T-helper 1 cell treated with Interleukin-12 subunit alpha and Interleukin-12 subunit beta and Interleukin-4 antibody, amounts not matched to agents 30 μg/mL and 1 μg/mL, for 36 hours (primary cell): ENCODE measurements at regions not wholly inside any gene's neighbourhood (a gene's known extent, or its start where the extent isn't known, plus 50 kb on each side); places are given as distances from the start of the nearest gene placed in this dataset.
A peak's percentile ranks its signal among the peaks of the same experiment; 100 is the strongest.
"Not testable (repeated sequence)": the region's sequence is repeated elsewhere in the genome, so short reads cannot be mapped to it uniquely, and the experiment has no call there.

Source experiments
- H3K27ac Mint-ChIP-seq: one replicate; pipeline ENCODE4 v1.8.0; 2021; ENCODE audit warnings: mild to moderate bottlenecking, mixed read lengths
- H3K27me3 Mint-ChIP-seq: one replicate; pipeline ENCODE4 v1.8.0; 2021; ENCODE audit warnings: low read depth, mixed read lengths
- H3K36me3 Mint-ChIP-seq: one replicate; pipeline ENCODE4 v1.8.0; 2021; ENCODE audit warnings: low read depth, mixed read lengths
- H3K4me1 Mint-ChIP-seq: one replicate; pipeline ENCODE4 v1.8.0; 2021; ENCODE audit warnings: low read depth, mixed read lengths
- H3K4me3 Mint-ChIP-seq: one replicate; pipeline ENCODE4 v1.8.0; 2021; ENCODE audit warnings: mild to moderate bottlenecking, moderate library complexity, mixed read lengths
- H3K9me3 Mint-ChIP-seq: one replicate; pipeline ENCODE4 v1.8.0; 2021; ENCODE audit warnings: mixed read lengths

DNA sequence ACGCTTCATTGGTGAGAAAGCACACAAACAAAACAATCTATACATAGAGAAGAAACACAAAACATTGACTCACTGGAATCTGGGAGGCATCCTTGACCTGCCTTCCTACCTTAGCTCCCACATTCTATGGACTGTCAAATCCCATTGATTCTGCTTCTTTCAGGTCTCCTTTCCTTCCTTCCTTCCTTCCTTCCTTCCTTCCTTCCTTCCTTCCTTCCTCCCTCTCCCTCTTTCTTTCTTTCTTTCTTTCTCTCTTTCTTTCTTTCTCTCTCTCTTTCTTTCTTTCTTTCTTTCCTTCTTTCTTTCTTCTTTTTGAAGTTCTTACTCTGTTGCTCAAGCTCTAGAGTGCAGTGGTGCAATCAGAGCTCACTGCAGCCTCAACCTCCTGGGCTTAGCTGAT lies 108.0 kb upstream of the SGK1 start:
- not testable (repeated sequence) for H3K4me3 Mint-ChIP-seq, H3K27me3 Mint-ChIP-seq, H3K36me3 Mint-ChIP-seq, H3K27ac Mint-ChIP-seq, H3K9me3 Mint-ChIP-seq
- H3K4me1 Mint-ChIP-seq, result peaks cover 20% of the 10 kb centered on the region

DNA sequence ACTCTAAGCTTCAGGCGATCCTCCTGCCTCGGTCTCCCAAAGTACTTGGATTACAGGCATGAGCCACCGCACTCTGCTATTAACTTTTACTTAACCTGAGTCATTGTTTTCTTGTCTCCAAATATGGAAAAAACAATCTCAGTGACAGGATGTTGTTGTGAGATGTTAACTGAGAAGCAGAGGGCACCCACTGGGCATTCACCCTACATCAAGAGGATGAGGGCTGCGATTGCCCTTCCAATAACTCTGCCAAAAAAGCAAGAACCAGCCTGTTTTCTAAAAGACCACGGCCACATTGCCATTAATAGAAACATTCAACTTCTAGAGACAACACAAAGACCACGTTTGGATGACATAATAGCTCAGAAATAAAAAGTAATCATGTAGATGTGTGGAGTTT lies 107.6 kb upstream of the SGK1 start:
- peaks cover 20% of the 10 kb centered on the region for H3K4me1 Mint-ChIP-seq
- peaks cover 8% of the 10 kb centered on the region for H3K36me3 Mint-ChIP-seq
- H3K4me3 Mint-ChIP-seq, result no peak overlapping the region
- no peaks in the 10 kb centered on the region for H3K27me3 Mint-ChIP-seq
- H3K27ac Mint-ChIP-seq, result peak overlapping the region; percentile 8
- peaks cover 6% of the 10 kb centered on the region for H3K9me3 Mint-ChIP-seq

DNA sequence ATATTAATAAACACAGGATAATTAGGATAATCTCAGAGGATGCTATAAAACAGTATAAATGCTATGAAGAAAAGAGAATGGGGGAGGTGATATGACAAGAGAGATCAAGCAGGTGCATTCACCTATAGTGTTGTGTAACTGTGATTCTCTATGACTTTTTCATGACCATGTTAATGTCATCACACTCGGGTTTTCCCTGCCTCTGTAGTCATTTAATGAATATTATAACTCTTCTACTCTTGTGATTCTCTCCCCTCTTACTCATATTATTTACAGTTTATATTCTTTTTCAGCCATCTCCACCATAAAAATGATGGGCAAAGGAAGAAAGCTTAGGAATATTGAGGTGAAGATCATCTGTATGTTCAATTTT lies 106.9 kb upstream of the SGK1 start:
- Mint-ChIP-seq H3K36me3 (peaks cover 8% of the 10 kb centered on the region), H3K9me3 (peaks cover 6% of the 10 kb centered on the region), H3K27me3 (no peaks in the 10 kb centered on the region), H3K4me3 (no peak overlapping the region), H3K27ac (no peak overlapping the region), H3K4me1 (peaks cover 17% of the 10 kb centered on the region)

DNA sequence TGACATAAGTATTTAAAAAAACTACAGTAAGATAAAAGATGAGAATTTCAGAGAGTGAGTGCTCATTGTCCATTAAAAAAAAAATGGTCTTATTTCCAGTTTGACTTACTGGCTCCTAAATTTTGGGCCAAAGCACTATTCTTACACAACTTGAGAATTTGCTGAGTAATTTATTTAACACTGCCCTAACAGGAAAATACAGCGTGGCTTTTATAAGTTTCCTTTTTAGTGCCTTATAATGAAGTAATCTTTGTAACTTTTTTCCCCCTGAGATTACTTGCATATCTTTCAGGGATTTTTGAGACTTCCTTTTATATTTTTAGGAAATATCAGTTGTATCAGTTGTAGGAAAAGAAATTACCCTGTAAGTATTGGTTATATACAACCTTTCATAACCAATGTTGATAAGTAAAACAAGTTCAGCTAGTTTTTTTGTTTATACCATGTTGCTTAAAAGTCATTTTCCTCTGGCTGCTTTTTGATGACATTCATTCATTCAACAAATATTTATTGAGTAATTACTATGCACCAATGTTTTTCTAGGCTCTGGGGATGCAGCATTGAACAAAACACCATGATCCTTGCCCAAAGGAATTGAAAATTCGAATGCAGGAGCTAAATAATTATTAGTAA lies 106.4 kb upstream of the SGK1 start:
- peaks cover 8% of the 10 kb centered on the region for H3K36me3 Mint-ChIP-seq
- H3K4me3 Mint-ChIP-seq, result no peak overlapping the region
- no peaks in the 10 kb centered on the region for H3K27me3 Mint-ChIP-seq
- peaks cover 6% of the 10 kb centered on the region for H3K9me3 Mint-ChIP-seq
- no peak overlapping the region for H3K27ac Mint-ChIP-seq
- peaks cover 17% of the 10 kb centered on the region for H3K4me1 Mint-ChIP-seq

DNA sequence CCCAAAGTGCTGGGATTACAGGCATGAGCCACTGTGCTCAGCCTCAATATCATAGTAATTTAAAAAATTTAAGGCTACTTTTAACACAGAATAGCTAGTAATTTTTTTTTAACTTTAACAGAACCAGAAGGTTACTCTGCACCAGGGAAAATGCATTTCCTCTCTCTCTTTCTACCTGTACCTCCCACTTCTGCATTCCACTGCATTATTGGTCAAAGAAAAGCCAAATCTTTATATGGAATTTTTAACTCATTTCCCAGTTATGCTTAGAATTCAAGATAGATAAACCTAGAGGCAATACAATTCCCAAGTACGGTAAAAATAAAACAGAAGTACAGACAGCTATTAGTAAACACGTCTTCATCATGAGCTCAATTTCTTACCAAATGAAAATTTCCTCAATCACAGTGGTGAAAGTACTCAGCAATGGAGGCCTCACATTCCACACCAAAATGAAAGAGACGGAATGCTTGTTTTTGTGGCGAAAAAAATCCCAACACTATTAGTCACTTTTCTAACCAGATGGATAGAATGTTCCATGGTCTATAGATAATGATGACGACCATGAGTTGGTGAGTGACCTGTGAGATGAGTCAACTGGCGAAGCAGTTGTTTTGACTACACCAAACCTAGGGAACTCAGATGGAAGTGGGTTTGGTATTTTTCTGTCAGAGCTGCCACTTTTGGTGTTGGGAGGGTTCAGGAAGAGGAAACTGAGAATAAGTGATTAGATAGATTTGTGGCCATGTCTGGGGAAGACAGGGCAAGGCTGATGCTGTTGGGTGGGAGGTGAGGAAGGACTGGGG lies 104.7 kb upstream of the SGK1 start:
- peaks cover 17% of the 10 kb centered on the region for H3K4me1 Mint-ChIP-seq
- no peak overlapping the region for H3K4me3 Mint-ChIP-seq
- peaks cover 6% of the 10 kb centered on the region for H3K9me3 Mint-ChIP-seq
- no peak overlapping the region for H3K27ac Mint-ChIP-seq
- H3K36me3 Mint-ChIP-seq, result peaks cover 7% of the 10 kb centered on the region
- H3K27me3 Mint-ChIP-seq, result no peaks in the 10 kb centered on the region

DNA sequence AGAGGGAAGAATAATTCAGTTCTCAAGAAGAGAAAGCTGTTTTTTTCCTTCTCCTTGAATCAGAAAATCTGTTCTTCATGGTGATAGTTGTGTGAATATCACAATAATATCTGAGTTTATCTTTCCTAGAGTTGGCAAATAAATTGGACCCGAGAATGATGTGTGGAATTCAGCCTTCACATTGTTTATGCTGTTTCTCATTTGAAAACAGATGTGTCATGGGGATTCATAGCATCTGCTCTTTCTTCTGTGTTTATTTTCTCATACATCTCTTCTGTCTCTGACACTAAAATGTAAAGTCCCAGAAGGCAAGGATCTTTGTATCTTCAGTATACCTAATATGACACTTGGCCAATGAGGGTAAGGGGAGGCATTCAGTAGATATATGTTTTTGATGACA lies 103.6 kb upstream of the SGK1 start:
- no peak overlapping the region for H3K4me3 Mint-ChIP-seq
- no peak overlapping the region for H3K27ac Mint-ChIP-seq
- H3K27me3 Mint-ChIP-seq, result no peaks in the 10 kb centered on the region
- H3K36me3 Mint-ChIP-seq, result peaks cover 7% of the 10 kb centered on the region
- H3K4me1 Mint-ChIP-seq, result peaks cover 19% of the 10 kb centered on the region
- peaks cover 6% of the 10 kb centered on the region for H3K9me3 Mint-ChIP-seq

DNA sequence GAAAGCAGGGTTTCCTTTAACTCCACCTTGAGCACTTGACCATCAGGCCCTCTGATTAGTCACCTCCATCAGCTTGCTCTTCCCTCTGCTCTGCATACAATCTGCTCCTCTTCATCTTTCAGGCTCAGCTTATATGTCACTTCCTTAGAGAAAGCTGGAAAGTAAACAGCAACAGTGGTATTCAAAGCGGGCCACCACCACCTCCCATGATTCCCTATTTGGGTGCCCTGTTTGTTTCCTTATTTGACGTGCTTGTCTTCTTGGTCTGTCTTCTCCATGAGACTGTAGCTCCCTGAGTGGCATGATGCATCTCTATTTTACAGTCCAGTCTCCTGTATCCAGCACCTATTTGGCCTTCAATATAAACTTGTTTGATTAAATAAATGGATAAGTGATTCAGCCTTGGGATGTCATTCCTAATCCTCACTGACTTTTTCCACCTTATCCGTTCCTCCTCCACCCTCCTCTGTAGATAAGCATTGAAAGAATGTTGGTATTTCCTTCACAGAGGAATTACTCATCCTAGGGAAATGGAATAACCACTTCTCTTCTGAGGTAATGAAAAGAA lies 102.8 kb upstream of the SGK1 start:
- H3K36me3 Mint-ChIP-seq, result peaks cover 7% of the 10 kb centered on the region

DNA sequence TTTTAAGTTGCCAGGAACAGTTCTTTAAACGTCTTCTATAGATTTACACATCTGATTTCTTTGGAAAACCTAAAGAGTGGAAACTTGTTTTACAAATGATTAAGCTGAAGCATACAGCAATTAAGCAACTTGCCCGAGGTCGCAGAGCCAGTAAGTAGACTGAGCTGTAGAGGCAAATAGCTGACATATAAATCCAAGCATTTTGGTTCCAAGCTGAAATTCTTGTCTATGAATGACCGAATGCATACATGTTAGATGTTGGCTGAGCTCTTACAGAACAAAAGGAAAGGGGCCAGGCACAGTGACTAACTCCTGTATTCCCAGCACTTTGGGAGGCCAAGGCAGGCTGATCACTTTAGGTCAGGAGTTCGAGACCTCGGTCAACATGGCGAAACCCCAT lies 101.8 kb upstream of the SGK1 start:
- Mint-ChIP-seq H3K27ac (no peak overlapping the region), H3K4me3 (no peak overlapping the region), H3K36me3 (peaks cover 7% of the 10 kb centered on the region), H3K9me3 (peaks cover 6% of the 10 kb centered on the region), H3K27me3 (no peaks in the 10 kb centered on the region), H3K4me1 (peaks cover 22% of the 10 kb centered on the region)

More for the DNA sequence above, 102.8 kb upstream of the SGK1 start:
- peaks cover 6% of the 10 kb centered on the region for H3K9me3 Mint-ChIP-seq
- H3K4me3 Mint-ChIP-seq, result no peak overlapping the region
- no peak overlapping the region for H3K27ac Mint-ChIP-seq
- no peaks in the 10 kb centered on the region for H3K27me3 Mint-ChIP-seq
- H3K4me1 Mint-ChIP-seq, result peaks cover 20% of the 10 kb centered on the region

DNA sequence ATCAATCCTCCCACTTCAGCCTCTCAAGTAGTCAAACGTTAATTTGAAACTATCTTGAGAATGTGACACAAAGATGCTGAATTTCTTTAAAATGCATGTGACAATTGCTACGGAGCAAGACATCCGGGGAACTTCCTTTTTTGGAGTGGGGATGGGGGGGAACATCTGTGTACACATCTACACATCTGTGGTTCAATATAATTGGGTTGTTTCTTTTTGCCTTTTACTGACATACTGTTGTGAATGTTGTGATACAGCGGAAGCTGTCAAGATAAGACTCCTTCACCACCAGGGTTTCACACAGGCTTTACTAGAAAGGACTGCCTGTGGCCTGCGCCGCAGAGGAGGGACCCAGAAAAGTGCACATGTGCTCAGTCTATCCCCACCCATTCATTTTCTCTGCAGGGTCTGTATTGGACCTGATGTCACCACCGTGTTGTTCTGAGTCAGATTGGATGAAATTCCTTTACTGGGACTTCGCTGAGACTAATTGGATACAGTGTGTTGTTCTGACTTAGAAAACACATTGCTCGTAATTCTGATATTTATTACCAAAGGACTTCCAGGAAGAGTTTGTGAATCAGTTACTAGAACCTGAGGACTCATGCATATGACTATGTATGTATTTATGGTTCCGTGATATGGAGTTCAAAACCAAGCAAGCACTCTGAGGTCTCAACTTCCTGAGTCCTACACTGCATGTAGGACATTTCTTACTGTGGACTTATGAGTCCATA lies 98.7 kb upstream of the SGK1 start:
- Mint-ChIP-seq H3K9me3 (peaks cover 12% of the 10 kb centered on the region), H3K4me3 (no peak overlapping the region), H3K4me1 (peaks cover 17% of the 10 kb centered on the region), H3K36me3 (peaks cover 5% of the 10 kb centered on the region), H3K27me3 (no peaks in the 10 kb centered on the region), H3K27ac (peak overlapping the region; percentile 62)

DNA sequence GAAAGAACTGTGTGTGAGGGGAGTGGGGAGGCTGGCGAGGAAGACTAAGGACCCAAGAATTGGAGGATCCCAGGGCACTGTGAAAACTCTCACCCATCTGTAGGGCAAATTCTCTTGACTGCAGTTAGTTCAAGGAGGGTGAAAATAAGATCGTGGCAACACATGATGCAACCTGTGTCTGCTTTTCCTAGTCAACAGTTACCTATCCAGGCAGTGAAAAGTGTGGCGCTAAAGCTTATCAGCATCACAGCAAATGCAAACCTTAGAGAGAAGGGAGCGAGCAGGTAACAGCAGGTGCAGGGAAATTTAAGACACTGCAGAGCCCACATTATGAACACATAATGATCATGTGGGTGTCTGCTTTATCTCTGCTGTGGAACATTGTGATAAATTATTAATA lies 97.7 kb upstream of the SGK1 start:
- no peak overlapping the region for H3K4me3 Mint-ChIP-seq
- H3K27ac Mint-ChIP-seq, result no peak overlapping the region
- H3K27me3 Mint-ChIP-seq, result no peaks in the 10 kb centered on the region
- peaks cover 12% of the 10 kb centered on the region for H3K9me3 Mint-ChIP-seq
- peaks cover 17% of the 10 kb centered on the region for H3K4me1 Mint-ChIP-seq
- H3K36me3 Mint-ChIP-seq, result peaks cover 4% of the 10 kb centered on the region

DNA sequence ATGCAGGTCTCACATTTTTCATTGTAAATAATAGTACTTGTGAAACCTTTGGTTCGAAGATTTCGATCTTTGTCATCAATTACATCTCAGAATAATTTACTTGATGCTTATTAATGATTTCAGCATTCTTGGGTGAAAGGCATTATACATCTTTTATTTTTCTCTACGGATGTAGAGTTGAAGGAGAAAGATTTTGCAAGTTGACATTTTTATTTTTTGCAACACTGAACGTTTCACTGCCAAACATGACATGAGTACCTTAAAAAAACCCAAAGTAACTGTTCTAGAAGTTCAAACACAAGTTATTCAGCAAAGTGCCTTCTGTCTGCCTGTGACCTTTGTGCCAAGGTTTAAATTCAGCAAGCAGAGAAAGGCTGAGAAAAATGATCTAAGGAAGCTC lies 97.3 kb upstream of the SGK1 start:
- peaks cover 17% of the 10 kb centered on the region for H3K4me1 Mint-ChIP-seq
- H3K4me3 Mint-ChIP-seq, result no peak overlapping the region
- peaks cover 4% of the 10 kb centered on the region for H3K36me3 Mint-ChIP-seq
- H3K27ac Mint-ChIP-seq, result no peak overlapping the region
- H3K27me3 Mint-ChIP-seq, result no peaks in the 10 kb centered on the region
- H3K9me3 Mint-ChIP-seq, result peaks cover 12% of the 10 kb centered on the region

DNA sequence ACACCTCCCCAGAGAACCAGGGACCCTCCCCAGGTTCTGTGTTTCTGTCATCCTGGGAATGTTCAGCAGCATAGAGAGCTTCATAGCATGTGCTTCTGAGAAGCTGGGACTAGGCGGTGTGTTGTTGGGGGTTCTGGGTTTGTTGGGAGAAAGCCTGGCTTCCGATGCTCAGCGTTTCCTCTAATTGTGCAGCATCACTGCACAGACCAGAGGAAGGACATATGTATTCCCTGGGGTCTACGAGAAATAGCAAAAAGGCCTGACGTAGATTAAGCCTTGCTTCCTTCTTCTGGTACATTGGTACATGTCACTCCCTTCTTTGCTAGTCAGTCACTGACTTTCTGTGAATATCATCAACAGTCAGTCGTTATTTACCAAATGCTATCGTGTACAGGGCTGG lies 96.9 kb upstream of the SGK1 start:
- H3K27ac Mint-ChIP-seq, result no peak overlapping the region
- peaks cover 4% of the 10 kb centered on the region for H3K36me3 Mint-ChIP-seq

DNA sequence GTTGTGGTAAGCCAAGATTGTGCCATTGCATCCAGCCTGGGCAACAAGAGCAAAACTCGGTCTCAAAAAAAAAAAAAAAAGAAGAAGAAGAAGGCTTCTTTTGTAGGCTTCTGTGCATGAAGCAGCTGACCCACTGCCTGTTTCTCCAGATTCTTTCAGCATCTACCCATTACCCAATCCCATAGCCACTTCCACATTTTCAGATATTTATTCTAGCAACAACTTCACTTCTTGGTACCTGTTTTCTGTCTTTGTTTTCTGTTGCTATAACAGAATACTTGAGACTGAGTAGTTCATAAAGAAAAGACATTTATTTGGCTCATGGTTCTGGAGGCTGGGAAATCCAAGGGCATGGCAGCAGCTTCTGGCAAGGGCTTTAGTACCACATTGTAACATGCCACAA lies 95.3 kb upstream of the SGK1 start:
- H3K9me3 Mint-ChIP-seq, result peaks cover 12% of the 10 kb centered on the region
- H3K4me3 Mint-ChIP-seq, result no peak overlapping the region
- H3K36me3 Mint-ChIP-seq, result peaks cover 4% of the 10 kb centered on the region
- H3K27me3 Mint-ChIP-seq, result peaks cover under 1% of the 10 kb centered on the region
- no peak overlapping the region for H3K27ac Mint-ChIP-seq
- peaks cover 17% of the 10 kb centered on the region for H3K4me1 Mint-ChIP-seq

More for the DNA sequence above, 96.9 kb upstream of the SGK1 start:
- H3K27me3 Mint-ChIP-seq, result no peaks in the 10 kb centered on the region
- peaks cover 17% of the 10 kb centered on the region for H3K4me1 Mint-ChIP-seq
- H3K4me3 Mint-ChIP-seq, result no peak overlapping the region
- H3K9me3 Mint-ChIP-seq, result peaks cover 12% of the 10 kb centered on the region

DNA sequence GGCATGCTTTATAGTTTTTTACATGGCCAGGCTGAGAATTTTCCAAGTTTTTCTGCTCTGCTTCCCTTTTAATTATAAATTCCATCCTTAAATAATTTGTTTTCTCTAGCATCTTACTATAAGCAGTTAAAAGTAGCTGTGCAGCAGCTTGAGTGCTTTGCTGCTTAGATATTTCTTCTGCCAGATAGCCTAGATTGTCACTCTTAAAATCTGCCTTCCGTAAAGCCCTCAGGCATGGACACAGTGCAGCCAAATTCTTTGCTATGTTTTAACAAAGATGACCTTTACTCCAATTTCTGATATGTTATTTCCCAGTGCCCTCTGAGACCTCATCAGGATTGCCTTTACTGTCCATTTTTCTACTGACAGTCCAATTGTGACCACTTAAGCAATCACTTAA lies 92.6 kb upstream of the SGK1 start:
- H3K36me3 Mint-ChIP-seq, result peaks cover 6% of the 10 kb centered on the region
- peaks cover 4% of the 10 kb centered on the region for H3K27me3 Mint-ChIP-seq
- peaks cover 5% of the 10 kb centered on the region for H3K4me1 Mint-ChIP-seq
- no peak overlapping the region for H3K27ac Mint-ChIP-seq
- peaks cover 12% of the 10 kb centered on the region for H3K9me3 Mint-ChIP-seq
- no peak overlapping the region for H3K4me3 Mint-ChIP-seq
